SK-N-MC (cell line): ENCODE measurements at regions not wholly inside any gene's neighbourhood (a gene's known extent, or its start where the extent isn't known, plus 50 kb on each side); places are given as distances from the start of the nearest gene placed in this dataset.

Experiments
- EZH2 ChIP-seq: fragments of 200-600 bp; sonication (generic); IDR thresholded peaks from one replicate; pipeline ENCODE4 v1.6.1; 2017; ENCODE audit warnings: antibody characterized with exemption
- POLR2AphosphoS5 ChIP-seq: IDR thresholded peaks from 2 replicates; pipeline ENCODE4 v1.6.1; 2012; ENCODE audit warnings: mild to moderate bottlenecking, low read depth, low read length, borderline replicate concordance

DNA sequence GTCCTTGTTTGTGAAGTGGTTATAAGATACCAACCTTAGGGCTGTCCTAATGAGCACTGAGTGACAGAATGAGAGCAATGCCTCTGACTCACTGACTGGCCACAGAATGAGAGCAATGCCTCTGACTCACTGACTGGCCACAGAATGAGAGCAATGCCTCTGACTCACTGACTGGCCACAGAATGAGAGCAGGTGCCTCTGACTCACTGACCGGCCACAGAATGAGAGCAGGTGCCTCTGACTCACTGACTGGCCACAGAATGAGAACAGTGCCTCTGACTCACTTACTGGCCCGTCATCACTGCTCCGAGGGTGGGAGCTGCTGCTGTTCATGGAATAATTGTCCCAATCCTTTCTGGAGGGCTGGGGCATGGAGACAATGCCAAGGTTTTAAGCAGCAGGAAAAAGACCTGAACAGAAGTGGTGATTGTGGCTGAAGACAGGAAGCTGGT is 265.2 kb upstream of the PPP2R2D start:
- no peak for TF ChIP-seq POLR2AphosphoS5
- no peak for TF ChIP-seq EZH2
